ENCODE measurements at regions not wholly inside any gene's neighbourhood (a gene's known extent, or its start where the extent isn't known, plus 50 kb on each side); places are given as distances from the start of the nearest gene placed in this dataset.
"Not testable (repeated sequence)": the region's sequence is repeated elsewhere in the genome, so short reads cannot be mapped to it uniquely, and the experiment has no call there.

DNA sequence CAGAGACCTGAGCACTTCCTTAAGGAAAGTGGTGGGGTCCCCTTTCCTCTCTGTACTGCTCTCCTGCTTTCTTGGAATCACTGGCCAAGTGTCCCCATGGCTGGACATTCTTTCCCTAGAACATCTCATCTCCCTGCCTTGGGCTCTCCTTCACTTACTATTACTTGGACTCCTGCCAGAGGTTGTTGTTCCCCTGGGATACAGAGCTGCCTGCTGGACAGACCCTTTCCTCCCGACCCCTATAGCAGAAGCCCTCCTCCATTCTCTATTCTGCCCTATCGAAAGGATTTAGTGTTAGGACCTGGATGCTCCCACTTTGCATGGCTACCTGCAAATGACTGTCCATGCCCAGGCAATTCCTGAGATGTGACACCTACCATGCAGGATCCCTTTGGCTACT lies 164.3 kb upstream of the PODXL start:
- DNase-seq = no peak

DNA sequence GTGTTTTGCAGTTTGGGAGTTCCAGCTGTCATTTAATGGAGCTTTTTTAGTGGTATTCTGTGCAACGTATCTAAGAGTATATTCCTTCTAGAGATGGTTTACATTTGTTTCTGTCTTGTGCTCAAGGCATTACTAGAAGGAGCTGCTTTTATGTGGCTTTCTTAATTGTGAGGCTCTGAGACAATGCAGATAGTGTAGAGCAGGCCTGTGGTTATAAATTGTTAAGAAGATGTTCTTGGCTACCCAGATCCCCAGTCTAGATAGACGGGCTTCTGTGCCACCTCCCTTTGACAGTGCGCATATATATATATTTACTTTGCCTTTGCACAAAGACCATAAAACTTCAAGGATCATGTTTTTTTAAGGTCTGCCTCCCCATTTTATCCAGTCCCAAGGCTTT lies 160.8 kb upstream of the PODXL start:
- no peak for DNase-seq

DNA sequence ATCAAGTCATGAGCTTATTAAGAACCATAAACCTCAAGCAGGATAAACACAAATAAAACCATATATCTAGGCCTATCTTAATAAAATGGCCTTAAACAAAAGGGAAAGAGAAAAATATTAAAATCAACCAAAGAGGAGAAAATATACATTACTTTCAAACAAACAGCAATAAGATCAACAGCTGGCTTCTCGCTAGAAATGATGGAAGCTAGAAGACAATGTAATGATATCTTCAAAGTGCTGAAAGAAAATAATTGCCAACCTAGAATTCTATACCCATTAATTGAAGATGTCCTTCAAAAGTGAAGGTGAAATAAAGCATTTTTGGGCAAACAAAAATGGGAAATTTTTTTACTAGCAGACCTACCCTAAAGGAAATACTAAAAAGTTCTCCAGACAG lies 142.9 kb upstream of the PODXL start:
- no peak for DNase-seq

DNA sequence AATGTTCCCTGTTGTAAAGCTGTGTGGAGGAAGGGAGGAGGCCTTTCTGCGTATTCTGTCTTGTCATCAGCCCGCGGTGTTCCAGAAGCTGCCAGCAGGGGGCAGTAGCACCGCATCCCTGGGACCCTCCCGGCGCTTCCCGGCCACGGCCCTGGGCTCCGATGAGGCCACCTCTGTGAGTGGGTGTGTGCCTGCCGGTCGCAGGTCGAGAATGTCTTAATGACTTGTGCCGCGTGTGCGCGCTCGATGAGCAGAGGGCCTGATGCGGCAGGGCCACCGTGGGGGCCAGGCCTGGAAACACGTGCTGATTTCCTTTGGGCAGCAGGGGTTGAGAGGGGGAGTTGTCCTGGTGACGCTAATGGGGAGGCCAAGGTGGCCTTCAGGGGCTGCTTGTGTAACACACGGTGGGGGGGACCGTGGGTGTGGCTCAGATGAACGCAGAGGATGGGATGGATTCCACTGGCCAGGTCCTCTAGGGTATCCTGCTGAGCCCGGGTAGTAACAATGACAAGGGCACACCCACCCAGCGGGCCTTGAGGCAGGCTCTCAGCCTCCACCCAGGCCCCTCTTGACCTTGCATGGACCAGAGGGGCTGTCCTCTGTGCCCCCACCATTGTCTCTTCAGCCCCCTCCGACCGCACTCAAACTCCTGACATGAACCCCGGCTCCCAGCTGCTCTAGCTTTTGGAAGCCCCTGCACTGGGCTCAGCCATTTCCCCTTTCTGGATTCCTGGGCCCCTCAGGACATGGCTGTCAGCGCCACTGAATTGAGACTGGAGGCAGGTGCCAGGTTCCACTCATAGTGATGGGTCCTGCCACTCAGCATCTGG lies 135.9 kb upstream of the PODXL start:
- no peak for DNase-seq

DNA sequence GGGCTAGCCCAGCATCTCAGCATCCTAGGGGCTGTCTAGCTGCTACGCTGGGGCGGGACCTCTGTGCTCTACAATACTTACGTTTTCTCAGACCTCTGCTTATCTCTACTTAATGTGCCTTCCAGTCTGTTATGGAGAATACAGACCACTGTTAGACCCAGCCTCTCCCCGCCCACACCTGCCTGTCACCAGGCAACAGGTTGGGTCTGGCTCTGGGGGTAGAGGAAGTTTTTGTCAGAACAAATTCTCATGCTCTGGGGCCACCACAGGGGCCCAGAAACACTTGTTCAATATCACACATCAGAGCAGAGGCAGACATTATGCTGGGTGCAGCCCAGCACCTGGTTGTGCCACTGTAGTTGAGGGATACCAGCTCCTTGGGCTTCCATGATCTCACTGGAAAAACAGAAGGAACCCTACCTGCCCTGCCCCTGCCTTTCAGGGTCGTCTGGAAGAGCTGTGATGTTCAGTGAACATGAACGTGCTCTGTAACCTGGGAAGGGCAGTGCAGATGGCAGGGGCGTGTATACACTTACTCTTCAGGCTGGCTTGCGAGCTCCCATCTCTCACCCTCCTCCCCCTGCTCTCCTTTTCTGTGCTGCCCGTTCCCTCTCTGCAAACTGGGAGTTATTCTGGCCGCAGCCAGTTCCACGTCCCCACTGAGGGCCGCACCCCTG lies 135.2 kb upstream of the PODXL start:
- DNase-seq = no peak

GRCh38 chr7:131690441-131690840 lies 134.0 kb upstream of the PODXL start:
- no peak for DNase-seq

DNA sequence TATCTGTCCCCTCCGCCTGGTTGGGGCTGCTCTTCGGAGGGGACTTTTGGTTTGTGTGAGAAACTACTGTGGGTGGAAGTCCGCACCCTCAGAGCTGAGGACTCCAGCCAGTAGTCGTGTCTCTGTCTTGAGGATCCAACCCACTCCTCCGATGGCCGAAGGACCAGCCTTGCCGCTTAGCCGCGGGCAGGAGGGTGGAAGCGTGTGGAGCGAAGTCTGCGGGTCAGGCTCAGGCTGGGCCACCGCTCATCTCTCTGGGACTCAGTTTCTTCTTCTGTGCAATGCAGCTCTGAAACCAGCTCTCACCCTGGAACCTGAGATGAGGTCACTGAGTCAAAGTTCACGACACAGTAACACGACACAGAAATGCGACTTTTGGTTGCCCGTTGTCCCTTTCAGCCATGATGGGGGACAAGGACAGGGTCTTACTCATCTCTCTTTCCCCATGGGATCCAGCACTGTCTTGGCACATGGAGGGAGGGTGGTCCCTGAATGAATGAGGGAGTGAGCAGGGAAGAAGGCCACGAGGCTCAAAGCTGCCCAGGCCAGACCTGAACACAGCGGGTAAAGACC lies 133.3 kb upstream of the PODXL start:
- no peak for DNase-seq

DNA sequence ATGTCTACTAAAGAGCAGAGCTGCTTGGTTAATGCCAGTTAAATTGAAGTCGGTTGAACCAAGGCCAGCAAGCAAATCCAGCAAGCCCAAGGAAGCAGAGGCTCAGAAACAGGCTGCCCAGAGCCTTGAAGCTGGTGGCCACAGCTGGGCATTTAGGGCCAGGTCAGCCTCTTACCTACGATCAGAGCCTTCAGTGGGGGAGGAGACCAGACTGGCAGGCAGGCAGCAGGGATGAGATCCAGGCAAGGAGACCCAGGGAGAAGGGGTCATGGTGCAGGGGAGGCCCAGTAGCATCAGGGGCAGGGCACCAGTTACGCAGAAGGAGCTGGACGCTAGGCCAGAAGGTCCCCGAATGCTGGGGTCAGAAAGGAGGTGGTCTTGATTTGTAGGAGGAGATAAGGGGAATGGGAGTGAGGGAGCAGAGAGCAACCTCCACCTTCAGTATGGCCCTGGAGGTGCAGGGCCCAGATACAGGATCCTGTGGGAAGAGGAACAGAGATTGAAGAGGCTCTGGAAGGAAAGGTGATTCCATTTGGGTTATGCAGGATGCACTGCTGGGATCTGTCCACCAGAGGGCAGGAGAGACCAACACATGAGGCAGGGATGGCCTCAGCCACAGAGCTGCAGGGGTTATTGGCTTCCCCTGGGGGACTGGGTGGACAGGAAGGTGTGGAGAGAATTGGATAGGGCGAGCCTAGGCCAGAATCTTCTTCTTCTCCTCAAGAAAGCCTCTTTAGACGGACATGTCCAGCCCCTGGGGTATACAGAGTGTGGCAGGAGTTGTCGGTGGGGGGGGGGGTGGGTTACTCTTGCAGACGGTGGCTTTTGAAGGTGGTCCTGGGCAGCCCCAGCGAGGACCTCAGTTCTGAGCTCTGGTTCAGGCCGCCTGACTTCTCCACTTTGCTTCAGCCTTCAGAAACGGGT lies 132.6 kb upstream of the PODXL start:
- no peak for DNase-seq

GRCh38 chr7:131687296-131687695 lies 130.9 kb upstream of the PODXL start:
- DNase-seq = no peak

- no peak for DNase-seq
Observed at GRCh38 chr7:131686833-131687232, 130.4 kb upstream of the PODXL start.

GRCh38 chr7:131683536-131684125 lies 127.2 kb upstream of the PODXL start:
- DNase-seq = no peak

DNA sequence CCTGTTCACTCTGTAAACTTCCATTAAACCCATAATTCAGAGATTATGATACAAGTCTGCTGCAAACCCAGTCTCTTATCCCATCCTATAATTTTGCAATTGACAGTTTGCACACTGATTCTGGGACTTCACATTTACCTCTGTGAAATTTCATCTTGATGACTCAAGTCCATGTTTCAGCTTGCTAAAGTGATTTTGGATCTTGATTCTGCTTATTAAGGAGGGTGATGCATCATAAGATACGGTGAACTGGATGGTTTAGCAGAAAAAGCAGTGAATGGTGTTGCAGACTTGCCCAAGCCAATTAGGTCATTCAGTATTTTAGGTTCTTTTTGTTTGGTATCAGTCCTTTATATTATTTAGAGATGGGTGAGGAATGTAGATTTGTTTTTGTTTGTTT lies 125.5 kb upstream of the PODXL start:
- DNase-seq = no peak

GRCh38 chr7:131679071-131679470 lies 122.6 kb upstream of the PODXL start:
- DNase-seq = not testable (repeated sequence)

- not testable (repeated sequence) for DNase-seq
Observed at GRCh38 chr7:131676850-131677249, 120.4 kb upstream of the PODXL start.

GRCh38 chr7:131674131-131674530 lies 117.7 kb upstream of the PODXL start:
- no peak for DNase-seq

- no peak for DNase-seq
Observed at GRCh38 chr7:131673576-131673975, 117.1 kb upstream of the PODXL start.

GRCh38 chr7:131670406-131670805 lies 114.0 kb upstream of the PODXL start:
- no peak for DNase-seq

DNA sequence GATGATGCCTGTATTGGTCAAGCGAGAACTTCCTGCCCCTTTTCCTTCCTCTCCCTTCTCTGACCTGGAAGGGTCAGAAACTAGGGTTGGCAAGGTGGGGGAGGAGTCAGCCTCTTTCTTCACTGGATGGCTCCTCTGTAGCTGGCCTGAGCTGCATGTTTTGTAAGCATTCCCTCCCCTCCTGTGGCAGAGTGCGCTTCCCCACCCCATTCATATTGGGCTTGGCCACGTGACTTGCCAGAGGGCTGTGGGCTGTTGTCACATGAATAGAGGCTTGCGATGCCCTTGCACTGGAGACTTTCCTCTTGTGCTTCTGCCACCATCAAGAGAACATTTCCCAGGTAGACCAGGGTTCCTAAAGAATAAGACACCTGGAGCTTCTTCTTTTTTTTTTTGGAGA lies 111.3 kb upstream of the PODXL start:
- DNase-seq = no peak

- DNase-seq = no peak
Observed at GRCh38 chr7:131665021-131665420, 108.6 kb upstream of the PODXL start.

- no peak for DNase-seq
Observed at GRCh38 chr7:131664570-131664969, 108.1 kb upstream of the PODXL start.

GRCh38 chr7:131662301-131662873 lies 106.0 kb upstream of the PODXL start:
- DNase-seq = not testable (repeated sequence)

DNA sequence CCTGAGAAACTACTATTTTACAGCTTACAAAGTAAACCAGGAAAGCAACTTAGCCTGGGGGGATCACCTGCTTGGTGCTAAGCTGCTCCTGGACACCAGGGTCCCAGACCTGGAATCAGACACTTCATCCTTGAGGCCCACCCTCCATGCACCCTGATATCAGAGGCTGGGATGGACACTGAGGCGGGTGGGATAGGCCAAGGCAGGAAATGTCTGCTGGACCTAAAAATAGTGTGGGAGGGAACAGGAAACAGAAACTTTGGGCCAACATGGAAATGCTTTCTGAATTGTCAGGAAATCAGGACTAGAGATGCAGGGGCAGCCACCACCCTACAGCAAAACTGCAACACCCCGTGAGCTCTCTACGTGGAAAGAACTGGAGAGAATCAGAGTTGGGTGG lies 101.5 kb upstream of the PODXL start:
- no peak for DNase-seq

All from NCI-H1417 treated with DMSO at 0.1 percent for 48 hours (cell line).